ENCODE measurements at regions not wholly inside any gene's neighbourhood (a gene's known extent, or its start where the extent isn't known, plus 50 kb on each side); places are given as distances from the start of the nearest gene placed in this dataset.

- TF ChIP-seq CTCF (IDR thresholded peaks at IDR 0.05; ENCODE audit: insufficient read depth, low read length, poor library complexity, severe bottlenecking) (no peak), EZH2phosphoT487 (conservative IDR thresholded peaks at IDR 0.05; ENCODE audit: low read length) (no peak)
Measured at GRCh38 chr14:101031721-101032120, 128.2 kb upstream of the RTL1 start.
